GM18870 (cell line): ENCODE measurements at regions not wholly inside any gene's neighbourhood (a gene's known extent, or its start where the extent isn't known, plus 50 kb on each side); places are given as distances from the start of the nearest gene placed in this dataset.

ENCODE experiments used
- ATAC-seq: cut with Tn5 transposase; IDR thresholded peaks from one replicate; pipeline ENCODE4 v1.9.1; 2021; ENCODE audit warnings: moderate library complexity; ENCODE audit not compliant: unreplicated experiment

DNA sequence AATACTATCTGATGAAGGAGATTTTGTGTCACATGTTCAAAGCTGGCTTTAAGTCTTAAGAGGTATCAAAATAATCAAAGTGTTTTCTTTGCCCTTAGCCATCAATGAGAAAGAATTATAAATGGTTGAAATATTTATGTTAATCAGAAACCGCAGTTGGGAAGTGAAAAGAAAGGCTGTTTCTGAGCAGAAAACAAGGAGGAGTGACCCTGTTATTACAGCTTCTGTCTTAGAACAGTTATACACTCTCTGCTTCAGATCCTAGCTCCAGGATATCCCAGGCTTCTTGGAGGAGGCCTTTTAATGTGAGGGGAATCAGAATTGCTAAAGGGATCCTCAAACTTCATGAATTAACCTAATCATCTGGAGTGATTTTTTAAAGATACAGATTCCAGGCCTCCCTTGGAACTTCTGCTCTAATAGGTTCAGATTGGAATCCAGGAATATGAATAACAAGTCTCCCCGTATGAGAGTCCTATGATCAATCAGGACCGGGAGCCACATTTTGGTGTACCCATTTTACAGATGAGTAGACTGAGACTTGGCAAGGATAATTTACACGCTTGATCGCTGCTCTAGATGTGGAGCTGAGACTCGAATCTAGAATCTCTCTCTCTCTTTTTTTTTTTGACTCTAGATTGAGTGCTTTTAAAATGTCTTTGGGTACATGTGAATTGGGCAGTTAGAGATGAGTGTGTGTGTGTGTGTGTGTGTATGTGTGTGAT lies 50.8 kb upstream of the JAG1 start:
- ATAC-seq, result no peak

DNA sequence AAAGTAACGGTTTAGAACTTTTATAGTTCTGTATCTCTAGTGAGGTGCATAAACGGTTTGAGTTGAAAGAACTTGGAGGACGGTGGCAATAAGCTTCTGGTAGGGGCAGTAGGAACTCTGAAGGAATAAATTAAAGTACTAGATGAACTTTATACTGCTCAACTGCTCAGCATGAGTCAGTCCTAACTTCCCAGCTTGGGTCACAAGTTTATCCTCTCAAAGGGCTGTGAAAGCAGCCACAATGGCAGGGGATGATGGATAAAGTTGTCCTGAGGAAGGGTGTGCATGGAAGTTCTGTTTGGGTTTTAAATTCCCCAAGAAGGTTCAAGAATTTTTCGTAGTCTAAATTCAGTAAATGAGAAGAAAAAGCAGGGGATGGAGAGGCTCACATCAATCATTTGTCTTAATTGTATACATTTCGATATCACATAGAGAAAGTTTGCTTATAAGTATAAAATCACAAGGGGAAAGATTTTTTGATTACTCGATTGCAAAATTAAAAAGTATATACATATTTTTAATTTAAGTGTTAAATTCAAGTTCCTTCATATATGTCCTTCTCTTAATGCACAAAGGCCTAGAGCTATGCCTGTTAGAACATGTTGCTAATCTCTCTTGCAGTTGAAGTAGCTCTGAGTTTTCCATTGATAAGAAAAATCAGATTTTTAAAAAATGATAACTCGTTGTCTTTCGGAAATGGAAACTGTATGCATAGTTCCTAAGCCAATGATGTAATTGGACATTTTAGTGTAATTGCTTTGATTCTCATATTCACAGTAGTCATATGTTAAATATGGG lies 55.3 kb upstream of the JAG1 start:
- ATAC-seq, result no peak

DNA sequence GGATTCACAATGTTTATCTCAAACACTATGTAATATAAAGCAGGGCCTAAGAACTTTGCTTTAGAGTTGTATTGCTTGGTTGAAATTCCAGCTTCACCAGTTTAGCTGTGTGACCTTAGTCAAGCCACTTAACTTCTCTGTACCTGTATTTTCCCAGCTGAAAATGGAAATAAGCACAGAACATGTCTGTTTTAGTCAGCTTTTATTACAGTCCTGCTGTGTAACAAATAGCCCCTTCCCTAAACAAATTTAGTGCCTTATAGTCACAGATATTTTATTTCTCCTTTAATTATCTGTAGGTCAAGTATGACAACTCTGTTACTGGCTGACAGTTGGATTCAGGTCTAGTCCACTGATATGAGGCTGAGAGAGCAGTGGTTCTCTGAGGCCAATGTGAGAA lies 56.0 kb upstream of the JAG1 start:
- ATAC-seq, result no peak

DNA sequence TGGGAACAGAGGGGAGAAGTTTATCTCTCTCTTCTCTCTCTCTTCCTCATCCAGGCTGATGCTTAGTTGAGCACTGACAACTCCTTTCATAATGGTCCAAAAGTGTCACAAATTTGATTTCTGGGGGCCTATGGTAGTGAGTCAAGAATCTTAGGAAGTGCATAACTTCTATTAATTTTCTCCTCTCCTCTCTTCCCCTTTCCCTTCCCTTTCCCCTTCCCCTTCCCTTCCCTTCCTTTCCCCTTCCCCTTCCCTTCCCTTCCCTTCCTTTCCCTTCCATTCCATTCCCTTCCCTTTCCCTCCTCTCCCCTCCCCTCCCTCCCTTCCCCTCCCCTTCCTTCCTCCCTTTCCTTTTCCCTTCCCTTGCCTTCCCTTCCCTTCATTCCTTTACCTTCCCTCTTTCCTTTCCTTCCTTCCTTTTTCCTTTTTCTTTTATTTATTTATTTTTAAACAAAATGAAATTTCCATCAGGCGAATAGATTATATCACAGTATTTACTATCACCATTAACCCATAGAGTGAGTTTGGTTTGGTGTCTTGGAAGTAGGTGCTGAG lies 56.9 kb upstream of the JAG1 start:
- no peak for ATAC-seq

DNA sequence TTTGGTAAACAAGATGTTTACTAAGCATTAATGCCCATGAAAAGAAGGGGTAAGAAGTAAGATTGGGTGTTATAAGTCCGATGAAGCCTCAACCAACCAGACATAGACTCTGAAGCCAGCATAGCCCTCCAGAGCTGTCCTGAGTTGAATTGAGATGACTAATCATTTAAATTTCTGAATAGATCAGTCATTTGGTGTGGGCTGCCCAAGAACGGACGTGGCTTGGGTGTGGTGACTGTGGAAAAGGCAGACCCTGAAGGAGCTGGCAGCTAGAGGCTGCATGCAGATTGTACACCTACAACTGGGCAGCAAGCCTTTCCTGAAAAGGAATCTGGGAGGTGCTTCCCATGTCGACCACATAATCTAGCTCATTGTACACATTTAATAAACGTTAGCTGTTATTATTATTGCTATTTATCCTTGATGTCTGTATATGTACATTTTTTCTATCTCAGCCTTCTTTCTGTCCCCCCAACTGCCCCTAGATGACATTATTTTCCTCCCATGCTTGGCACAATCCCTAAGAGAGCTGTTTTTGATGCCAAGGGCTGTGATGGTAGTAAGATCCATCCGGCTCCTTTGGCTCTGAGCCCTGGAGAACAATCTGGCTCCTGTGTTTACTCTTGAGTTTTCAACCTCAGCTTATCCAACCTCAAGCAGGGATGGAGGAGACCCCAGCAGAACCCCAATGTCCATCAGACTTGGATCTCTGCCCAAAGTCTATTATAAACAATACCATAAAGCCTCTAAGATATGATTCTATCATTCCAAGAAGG lies 57.6 kb upstream of the JAG1 start:
- ATAC-seq, result no peak

DNA sequence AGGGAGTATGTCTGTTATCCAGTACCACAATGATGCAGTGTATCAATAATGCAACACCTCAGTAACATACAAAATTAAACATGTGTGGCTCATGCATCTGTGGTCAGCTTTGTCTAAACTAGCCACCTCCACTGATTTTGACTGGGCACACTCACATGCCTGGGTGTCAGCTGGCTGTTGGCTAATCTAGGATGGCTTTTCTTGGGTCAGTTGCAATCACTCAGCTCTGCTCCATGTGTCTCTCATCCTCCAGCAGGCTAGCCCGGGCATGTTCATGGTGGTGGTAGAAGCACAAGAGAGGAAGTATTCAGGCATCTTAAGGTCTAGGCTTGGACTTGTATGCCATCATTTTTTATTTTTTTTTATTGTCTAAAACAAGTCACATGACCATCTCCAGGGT lies 59.3 kb upstream of the JAG1 start:
- ATAC-seq, result no peak

DNA sequence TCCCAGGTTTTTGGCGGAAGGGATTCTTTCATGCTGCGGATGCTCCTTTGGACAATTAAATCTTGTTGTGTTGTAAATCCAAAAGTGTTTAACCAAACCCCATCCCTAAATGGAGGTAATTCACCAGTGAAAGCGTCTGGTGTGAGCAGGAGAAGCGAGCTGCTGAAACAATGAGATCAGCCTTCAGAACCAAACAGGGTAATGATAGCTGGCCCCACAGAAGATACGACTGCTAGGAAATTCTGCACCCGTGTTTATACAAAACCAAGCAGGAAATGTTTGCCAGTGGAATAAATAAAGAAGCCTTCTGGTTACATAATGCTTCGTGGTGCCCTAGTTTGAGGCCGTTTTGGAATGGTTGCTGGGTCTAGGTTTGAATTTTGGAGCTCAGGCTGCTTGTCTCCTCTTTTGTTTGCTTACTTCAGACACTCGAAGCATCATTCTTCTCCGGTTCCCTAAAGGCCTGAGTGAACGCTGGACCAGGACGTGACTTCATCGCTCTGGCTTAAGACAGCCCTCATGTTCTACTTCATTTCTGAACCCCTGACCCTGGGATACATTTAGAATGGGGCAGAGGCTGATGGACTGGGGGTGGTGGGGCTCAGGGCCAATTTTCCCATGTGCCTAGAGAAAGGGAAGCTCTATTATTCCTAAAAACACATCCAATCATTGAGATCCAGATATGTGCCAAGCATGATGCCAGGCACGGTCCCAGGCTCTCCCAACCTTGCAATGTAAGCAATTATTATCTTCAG lies 61.6 kb upstream of the JAG1 start:
- no peak for ATAC-seq

DNA sequence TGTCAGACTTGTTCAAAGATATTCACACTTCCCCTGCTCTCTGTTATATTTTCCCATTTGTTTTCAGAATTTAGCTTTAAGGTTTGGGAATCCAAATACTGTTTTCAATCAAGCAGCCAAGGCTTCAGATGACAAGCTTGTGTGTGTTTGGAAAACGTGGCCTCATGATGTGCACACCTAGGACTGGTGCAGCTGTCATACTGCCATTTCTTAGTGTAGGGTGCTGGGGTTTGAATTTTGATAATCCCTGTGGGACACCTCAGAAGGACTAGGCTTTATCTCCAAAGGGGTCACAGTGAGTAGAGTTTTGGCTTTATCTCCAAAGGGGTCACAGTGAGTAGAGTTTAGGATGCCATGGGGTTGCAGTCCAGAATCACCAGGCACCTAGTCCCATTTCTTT lies 65.3 kb upstream of the JAG1 start:
- no peak for ATAC-seq

DNA sequence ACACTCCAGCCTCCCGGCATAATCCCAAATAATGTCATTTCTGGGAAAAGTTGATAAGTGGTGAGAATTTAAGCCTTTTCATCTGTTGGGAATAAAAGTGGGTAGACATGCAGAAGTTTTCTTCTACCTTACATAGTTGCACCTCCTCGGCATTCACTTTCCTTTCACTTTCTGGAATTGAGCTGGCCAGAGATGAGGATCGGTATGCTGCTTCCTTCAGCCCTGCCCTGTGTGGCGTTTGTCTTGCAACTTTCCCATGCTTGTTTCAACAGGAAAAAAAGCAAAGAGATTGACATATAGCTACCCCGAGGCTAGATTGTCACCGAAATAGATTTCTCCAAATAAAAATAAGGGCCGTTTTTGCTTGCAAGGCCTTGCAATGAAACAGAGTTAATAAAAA lies 65.8 kb upstream of the JAG1 start:
- ATAC-seq, result no peak

DNA sequence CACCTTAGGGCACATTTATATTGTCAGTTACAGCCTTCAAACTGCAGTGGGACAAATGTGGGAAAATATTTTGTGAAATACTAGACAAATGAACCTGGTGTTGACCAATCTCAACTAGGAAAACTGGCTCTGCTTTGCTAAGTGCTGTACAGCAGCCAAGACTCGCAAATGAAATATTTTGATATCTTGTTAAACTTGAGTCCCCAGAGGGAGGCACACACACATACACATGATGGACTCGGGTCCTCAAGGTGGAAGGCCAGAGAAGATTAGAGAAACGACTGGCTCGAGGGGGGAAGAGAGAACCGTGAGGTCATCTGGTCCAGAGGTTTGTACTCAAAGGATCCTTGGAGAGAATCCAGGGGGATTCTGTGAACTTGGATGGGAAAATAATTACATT lies 67.3 kb upstream of the JAG1 start:
- no peak for ATAC-seq

DNA sequence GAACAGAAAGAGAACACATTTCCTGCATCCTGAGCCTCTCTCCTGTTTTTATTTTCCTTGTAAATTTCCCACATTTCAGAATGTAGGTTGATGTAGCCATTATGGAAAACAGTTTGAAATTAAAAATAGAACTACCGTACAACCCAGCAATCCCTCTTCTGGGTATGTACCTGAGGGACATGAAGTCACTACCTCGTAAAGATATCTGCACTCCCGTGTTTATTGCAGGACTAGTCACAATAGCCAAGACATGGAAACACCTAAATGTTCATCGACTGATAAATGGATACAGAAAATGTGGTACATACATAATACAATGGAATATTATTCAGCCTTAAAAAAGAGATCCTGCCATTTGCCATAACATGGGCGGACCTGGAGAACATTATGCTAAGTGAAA lies 72.0 kb upstream of the JAG1 start:
- no peak for ATAC-seq

DNA sequence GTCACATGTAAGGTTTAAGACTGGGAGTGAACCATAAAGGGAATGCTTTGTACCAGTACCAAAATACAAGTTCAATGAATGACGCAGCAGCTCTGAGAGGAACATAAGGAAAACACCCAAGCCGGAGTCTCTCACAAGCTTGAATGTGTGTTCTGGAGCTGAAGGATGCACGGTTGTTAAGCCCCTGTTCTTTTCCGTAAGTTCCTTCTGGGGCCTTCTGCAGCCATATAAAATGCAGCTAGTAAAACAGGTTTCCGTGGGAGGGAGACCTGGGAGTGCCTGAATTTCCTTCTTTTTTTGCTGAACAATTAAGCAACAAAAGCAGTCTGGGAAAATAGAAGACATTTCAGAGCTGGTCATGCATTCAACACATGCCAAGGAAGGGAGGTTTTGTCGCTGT lies 73.2 kb upstream of the JAG1 start:
- no peak for ATAC-seq

DNA sequence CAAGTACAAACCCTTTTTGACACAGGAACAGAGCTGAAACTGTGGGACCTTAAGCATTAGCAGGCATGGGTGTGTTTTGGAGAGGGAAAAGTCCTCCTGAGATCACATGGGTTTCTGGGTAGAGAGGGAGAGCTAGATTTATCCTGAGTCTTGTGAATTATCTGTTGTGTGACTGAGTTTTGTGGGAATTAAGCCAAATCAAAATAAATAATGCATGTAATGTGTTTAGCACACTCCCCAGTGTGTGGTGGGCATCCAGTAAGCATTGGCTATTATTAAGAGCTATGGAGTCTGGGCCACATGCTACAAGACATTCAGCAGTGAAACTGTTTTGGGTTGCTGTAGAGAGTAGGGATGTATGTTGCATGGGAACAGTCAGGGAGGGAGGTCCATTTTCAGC lies 75.3 kb upstream of the JAG1 start:
- no peak for ATAC-seq

DNA sequence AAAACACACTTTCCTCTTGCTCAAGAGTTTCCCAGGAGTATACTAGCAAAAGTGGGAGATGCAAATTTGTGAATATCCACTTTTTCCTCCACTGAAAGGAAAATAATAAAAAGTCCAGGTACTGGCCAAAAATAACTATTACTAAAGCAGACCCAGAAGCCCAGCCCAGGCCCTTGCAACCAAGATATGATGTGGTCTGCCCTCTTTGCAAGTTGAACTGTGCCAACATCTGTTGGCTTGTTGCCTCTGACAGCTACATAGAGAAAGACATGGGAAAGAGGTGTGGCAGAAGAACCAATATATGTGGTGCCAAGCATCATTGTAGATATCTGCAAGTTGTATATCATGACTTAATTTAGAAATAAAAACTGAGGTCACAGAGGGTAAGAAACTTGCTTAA lies 78.4 kb upstream of the JAG1 start:
- ATAC-seq, result no peak

DNA sequence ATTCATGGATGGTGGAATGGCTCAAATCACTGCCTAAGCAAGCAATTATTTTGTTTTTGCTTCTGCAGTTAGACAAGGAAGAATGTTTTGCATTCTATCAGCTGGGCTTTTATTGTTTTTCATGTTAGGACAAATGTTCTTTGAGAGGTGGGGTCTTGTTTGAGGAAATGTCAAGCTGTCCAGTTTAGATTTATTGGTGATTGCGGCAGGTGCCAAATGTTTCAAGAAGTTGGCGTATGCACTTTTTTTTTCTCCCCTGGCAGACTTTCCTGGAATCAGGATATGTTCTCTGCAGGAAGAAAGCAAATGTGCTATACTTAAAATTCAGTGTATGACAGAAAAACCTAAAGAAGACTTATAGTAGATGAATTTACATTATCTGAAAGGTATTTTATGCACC lies 81.0 kb upstream of the JAG1 start:
- no peak for ATAC-seq

DNA sequence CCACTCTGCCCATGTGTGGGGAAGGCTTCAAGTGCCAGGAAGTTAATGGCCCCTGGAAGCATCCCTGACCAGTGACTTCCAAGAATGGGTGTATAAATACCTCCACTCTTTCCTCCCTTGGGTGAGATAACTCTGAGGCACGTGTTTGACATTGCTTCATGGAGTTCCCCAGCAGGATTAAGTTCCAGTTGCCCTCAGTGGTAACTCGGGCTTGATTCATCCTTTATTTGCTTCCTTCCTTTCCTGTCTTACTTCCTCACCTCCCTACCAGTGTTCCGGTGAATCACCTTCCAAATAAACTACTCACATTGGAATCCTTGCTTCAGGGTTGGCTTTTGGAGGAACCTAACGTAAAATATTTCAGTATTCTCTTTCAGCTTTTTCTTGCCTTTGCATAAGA lies 84.6 kb upstream of the JAG1 start:
- ATAC-seq, result no peak

DNA sequence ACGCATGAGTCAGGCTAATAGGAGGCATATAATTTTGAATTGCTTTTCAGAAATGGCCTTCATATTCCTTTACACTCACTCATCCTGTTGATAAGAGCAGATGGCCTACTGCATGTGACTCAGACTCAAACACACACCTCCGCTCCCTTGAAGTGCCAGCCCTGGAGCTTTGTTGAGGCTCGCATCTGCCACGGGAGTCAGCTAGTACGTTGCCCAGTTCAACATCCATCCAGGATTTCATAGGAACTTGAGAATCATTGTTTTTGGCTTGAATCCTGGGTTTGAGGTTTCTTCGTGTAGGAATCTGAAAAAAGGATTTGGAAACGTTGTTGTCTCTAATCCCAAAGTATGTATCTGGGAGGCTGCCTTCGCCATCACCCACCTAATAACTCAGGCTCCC lies 87.4 kb upstream of the JAG1 start:
- ATAC-seq, result no peak

DNA sequence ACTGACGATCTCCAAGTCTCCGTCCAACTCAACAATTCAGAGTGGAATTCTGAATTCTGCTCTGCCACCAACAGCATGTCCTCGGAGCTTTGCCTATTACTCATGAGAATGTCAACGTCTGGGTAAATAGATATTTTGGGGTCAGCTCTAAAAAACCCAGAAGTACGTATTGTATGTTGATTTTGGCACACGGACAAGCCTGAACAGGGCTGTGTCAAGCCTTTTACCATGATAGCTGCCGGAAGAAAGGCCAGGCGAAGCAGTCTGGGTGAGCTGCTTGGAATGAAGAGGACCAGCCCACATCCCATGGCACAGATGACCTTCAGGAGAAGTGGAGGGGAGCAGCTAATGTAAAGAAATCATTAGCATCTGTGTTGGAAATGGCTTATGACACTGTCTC lies 88.0 kb upstream of the JAG1 start:
- no peak for ATAC-seq

DNA sequence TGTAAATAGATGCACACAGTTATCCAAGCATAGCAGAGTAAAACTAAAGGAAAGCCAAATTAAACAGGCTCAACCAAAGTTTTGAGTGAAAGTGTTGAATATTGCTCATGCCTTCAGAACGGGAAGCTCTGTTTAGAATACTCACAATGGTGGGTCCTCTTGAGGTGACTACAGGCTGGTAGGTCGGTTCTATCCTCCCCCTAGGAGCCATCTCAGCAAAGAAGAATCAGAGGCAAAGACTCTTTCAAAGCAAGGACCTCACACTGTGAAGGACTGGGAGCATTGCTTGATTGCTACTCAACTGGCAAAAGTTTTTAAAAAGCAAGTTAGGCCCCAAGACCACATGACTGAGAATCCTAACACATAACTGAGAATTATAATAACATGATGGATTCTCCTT lies 88.4 kb upstream of the JAG1 start:
- no peak for ATAC-seq

DNA sequence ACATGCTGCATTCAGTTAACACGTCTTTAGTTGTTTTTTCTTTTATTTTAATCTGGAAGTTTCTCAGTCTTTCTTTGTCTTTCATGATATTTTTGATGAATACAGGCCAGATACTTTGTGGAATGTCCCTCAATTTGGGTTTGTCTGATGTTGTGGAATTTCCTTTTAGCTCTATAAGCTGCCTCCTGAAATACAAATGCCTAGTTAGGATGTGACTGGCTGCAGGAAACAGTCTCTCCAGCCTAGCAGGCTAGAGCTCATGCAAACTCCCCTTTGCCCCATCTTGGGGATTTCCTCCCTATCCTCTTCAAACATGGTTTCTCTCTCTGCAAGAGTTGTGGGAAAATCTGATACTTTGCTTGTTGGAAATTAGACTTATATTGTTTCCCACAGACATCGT lies 89.3 kb upstream of the JAG1 start:
- ATAC-seq, result no peak

DNA sequence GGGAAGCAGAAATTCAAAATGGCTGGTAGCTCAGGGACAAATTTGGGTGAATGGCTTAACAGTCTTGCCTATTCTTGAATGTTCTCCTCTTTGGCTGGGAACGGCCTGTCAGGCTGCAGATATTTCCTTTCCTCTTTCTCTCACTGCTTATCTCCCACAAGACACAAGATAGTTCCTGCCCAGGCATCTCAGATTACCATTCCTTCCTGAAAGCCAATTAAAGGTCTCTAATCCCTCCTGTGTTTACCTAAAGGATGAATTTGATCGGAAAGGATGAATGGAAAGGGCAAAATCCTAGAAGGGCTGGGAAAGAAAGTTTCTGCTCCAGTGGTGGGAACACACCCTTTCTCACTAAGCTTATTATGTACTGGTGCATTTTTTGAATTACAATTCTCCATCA lies 95.9 kb upstream of the JAG1 start:
- ATAC-seq, result no peak
